ENCODE measurements at regions not wholly inside any gene's neighbourhood (a gene's known extent, or its start where the extent isn't known, plus 50 kb on each side); places are given as distances from the start of the nearest gene placed in this dataset.

GRCh38 chr1:79304131-79304530, 297.6 kb upstream of the ADGRL4 start (continued):
- TF ChIP-seq ZBTB33 (IDR thresholded peaks at IDR 0.05), result no peak

- H3K36me3 ChIP-seq (ENCODE audit: control insufficient read depth in 4 of 4, insufficient read depth in 3 of 4, low read depth in 1 of 4, low read length in 3 of 4), result no peaks in the 10 kb centered on the region
- H3K27me3 ChIP-seq (ENCODE audit: control insufficient read depth in 4 of 4, insufficient read depth in 4 of 4, low read length in 3 of 4), result no peaks in the 10 kb centered on the region
- 84% methylated on average over 2 of the region's 2 CpGs for WGBS
- no peak overlapping the region for H3K9ac ChIP-seq (ENCODE audit: low read depth in 1 of 2, low read length in 2 of 2)
- TF ChIP-seq MAX (IDR thresholded peaks at IDR 0.05) (no peak), YY1 (IDR thresholded peaks at IDR 0.05) (no peak), HNF4A (conservative IDR thresholded peaks at IDR 0.05) (no peak), CTCF (IDR thresholded peaks at IDR 0.05; ENCODE audit: low read depth, low read length, missing input control) (no peak), TAF1 (conservative IDR thresholded peaks at IDR 0.05) (no peak), EGR1 (IDR thresholded peaks at IDR 0.05; ENCODE audit: low read depth in 2 of 2) (no peak), REST (IDR thresholded peaks at IDR 0.05) (no peak), RAD21 (IDR thresholded peaks at IDR 0.05) (no peak), JUND (IDR thresholded peaks at IDR 0.05) (no peak), FOXA1 (IDR thresholded peaks at IDR 0.05) (no peak), ZBTB33 (IDR thresholded peaks at IDR 0.05) (no peak), GABPA (IDR thresholded peaks at IDR 0.05 in 1 of 2, conservative IDR thresholded peaks at IDR 0.05 in 1 of 2) (no peak), NR2F2 (IDR thresholded peaks at IDR 0.05) (no peak)
- DNase-seq (ENCODE audit: low spot score), result no peak
- H3K27ac ChIP-seq (ENCODE audit: low read depth in 1 of 2, low read length in 2 of 2), result no peak overlapping the region
- H3K9me3 ChIP-seq (ENCODE audit: control insufficient read depth in 4 of 4, low read length in 3 of 4), result no peaks in the 10 kb centered on the region
- no peaks in the 10 kb centered on the region for H3K4me1 ChIP-seq (ENCODE audit: control insufficient read depth in 4 of 4, insufficient read depth in 4 of 4, low read length in 3 of 4)
- no peak overlapping the region for H3K4me3 ChIP-seq (ENCODE audit: low read depth in 1 of 3, low read length in 3 of 3)
Measured at GRCh38 chr1:79303040-79303439, 296.5 kb upstream of the ADGRL4 start.

Data from liver (tissue), 8 donors.